A673 (cell line): ENCODE measurements at regions not wholly inside any gene's neighbourhood (a gene's known extent, or its start where the extent isn't known, plus 50 kb on each side); places are given as distances from the start of the nearest gene placed in this dataset.

Experiments
- EZH2 ChIP-seq: fragments of 200-600 bp; sonication (generic); IDR thresholded peaks from 2 replicates; pipeline ENCODE4 v1.6.1; 2017; ENCODE audit warnings: borderline replicate concordance, low read depth, mild to moderate bottlenecking, mixed read lengths, antibody characterized with exemption, low read length; ENCODE audit not compliant: poor library complexity, severe bottlenecking
- TF ChIP-seq, protein P1 (sequence below): fragments of 300-800, 200-600 bp; sonication (generic); conservative IDR thresholded peaks from 2 replicates; pipeline ENCODE4 v1.5.1; 2017; ENCODE audit warnings: low read depth, mild to moderate bottlenecking, antibody characterized with exemption, low read length, moderate library complexity, mixed read lengths

DNA sequence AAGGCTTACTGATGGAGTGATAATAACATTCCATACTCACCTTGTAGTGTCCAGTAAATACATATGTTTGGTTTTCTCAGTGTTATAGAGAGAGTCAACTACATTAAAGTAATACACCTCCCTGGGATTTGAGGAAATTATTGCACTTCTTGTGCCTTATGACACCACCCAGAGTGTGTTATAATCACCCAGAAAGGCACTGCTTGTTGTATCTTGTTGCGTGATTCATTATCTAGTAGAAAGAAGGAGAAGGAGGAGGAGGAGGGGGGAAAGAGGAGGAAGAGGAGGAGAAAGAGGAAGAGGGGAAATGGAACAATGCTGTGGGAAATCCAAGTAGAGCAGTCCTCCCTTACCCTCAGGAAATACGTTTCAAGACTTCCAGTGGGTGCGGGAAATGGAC is 661.8 kb upstream of the WWC1 start:
- TF ChIP-seq, protein P1, sequence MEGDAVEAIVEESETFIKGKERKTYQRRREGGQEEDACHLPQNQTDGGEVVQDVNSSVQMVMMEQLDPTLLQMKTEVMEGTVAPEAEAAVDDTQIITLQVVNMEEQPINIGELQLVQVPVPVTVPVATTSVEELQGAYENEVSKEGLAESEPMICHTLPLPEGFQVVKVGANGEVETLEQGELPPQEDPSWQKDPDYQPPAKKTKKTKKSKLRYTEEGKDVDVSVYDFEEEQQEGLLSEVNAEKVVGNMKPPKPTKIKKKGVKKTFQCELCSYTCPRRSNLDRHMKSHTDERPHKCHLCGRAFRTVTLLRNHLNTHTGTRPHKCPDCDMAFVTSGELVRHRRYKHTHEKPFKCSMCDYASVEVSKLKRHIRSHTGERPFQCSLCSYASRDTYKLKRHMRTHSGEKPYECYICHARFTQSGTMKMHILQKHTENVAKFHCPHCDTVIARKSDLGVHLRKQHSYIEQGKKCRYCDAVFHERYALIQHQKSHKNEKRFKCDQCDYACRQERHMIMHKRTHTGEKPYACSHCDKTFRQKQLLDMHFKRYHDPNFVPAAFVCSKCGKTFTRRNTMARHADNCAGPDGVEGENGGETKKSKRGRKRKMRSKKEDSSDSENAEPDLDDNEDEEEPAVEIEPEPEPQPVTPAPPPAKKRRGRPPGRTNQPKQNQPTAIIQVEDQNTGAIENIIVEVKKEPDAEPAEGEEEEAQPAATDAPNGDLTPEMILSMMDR: no peak
- TF ChIP-seq EZH2: no peak
